ENCODE measurements at regions not wholly inside any gene's neighbourhood (a gene's known extent, or its start where the extent isn't known, plus 50 kb on each side); places are given as distances from the start of the nearest gene placed in this dataset.

- Histone ChIP-seq H3K27ac (no peak overlapping the region), H3K4me1 (no peaks in the 10 kb centered on the region), H3K4me3 (no peak overlapping the region), H3K9me3 (no peaks in the 10 kb centered on the region), H3K4me2 (no peak overlapping the region)
- ChIA-PET CTCF (no interaction called here), POLR2A (no interaction called here)
- no peak for DNase-seq (ENCODE audit: low read depth in 1 of 2, low spot score in 1 of 2)
- no peak for ATAC-seq
- FAIRE-seq, result no peak
- 33% methylated on average over 2 of the region's 2 CpGs for WGBS (ENCODE audit: missing lambda C conversion rate)
- no peak for TF ChIP-seq FOSB (CRISPR knock-in tag; IDR thresholded peaks at IDR 0.05)
Measured at GRCh38 chr3:70558956-70559355, 246.5 kb upstream of the MDFIC2 start.

- Histone ChIP-seq H3K4me2 (no peak overlapping the region), H3K9me3 (no peaks in the 10 kb centered on the region), H3K27ac (no peak overlapping the region), H3K4me1 (no peaks in the 10 kb centered on the region), H3K4me3 (no peak overlapping the region)
- TF ChIP-seq BHLHE40 (IDR thresholded peaks at IDR 0.05; ENCODE audit: low read depth, low read length) (no peak), TP53 (CRISPR knock-in tag; IDR thresholded peaks at IDR 0.05) (no peak), HOXA7 (CRISPR knock-in tag; IDR thresholded peaks at IDR 0.05) (no peak), RAD21 (conservative IDR thresholded peaks at IDR 0.05 in 1 of 2, IDR thresholded peaks at IDR 0.05 in 1 of 2) (no peak), REST (IDR thresholded peaks at IDR 0.05) (no peak)
- ATAC-seq, result no peak
- FAIRE-seq, result no peak
- CTCF ChIA-PET, result no interaction called here
- 24% methylated on average over 2 of the region's 2 CpGs for WGBS (ENCODE audit: missing lambda C conversion rate)
- POLR2A ChIA-PET, result no interaction called here
- no peak for DNase-seq (ENCODE audit: low read depth in 1 of 2, low spot score in 1 of 2)
Measured at GRCh38 chr3:70557976-70558375, 245.5 kb upstream of the MDFIC2 start.

GRCh38 chr3:70556056-70556455 is 243.6 kb upstream of the MDFIC2 start:
- H3K4me1 ChIP-seq, result no peaks in the 10 kb centered on the region
- H3K9me3 ChIP-seq, result no peaks in the 10 kb centered on the region
- FAIRE-seq, result no peak
- H3K4me2 ChIP-seq, result no peak overlapping the region
- no peak overlapping the region for H3K4me3 ChIP-seq
- 39% methylated on average over 3 of the region's 3 CpGs for WGBS (ENCODE audit: missing lambda C conversion rate)
- CTCF ChIA-PET, result interaction anchor here (0.9 kb wide), 1 partner anchor 45 kb away, joined by 3 read pairs; no protein-coding TSS in a partner anchor
- POLR2A ChIA-PET, result no interaction called here
- DNase-seq (ENCODE audit: low read depth in 1 of 2, low spot score in 1 of 2), result no peak
- ATAC-seq, result no peak
- TF ChIP-seq GATA3 (IDR thresholded peaks at IDR 0.05; ENCODE audit: borderline replicate concordance) (no peak), KDM5A (IDR thresholded peaks at IDR 0.05) (no peak), ZC3H11A (IDR thresholded peaks at IDR 0.05) (no peak), MAX (IDR thresholded peaks at IDR 0.05) (no peak), ZSCAN20 (CRISPR knock-in tag; IDR thresholded peaks at IDR 0.05) (no peak), ATOH8 (CRISPR knock-in tag; IDR thresholded peaks at IDR 0.05; ENCODE audit: low read depth) (no peak), JUN (IDR thresholded peaks at IDR 0.05) (no peak), RFX5 (IDR thresholded peaks at IDR 0.05) (no peak), MAFK (IDR thresholded peaks at IDR 0.05; ENCODE audit: partially characterized antibody) (no peak), USF2 (IDR thresholded peaks at IDR 0.05) (no peak)
- no peak overlapping the region for H3K27ac ChIP-seq

- no peaks in the 10 kb centered on the region for H3K9me3 ChIP-seq
- H3K27ac ChIP-seq, result no peak overlapping the region
- 12% methylated on average over 1 of the region's 1 CpG for WGBS (ENCODE audit: missing lambda C conversion rate)
- ChIA-PET POLR2A (no interaction called here), CTCF (interaction anchor here (0.6 to 1.7 kb wide), 3 partner anchors 21 to 1099 kb away, joined by 3 to 5 read pairs (median 3); no protein-coding TSS in a partner anchor)
- FAIRE-seq, result no peak
- ATAC-seq, result no peak
- no peak overlapping the region for H3K4me2 ChIP-seq
- H3K4me1 ChIP-seq, result no peaks in the 10 kb centered on the region
- TF ChIP-seq JUNB (IDR thresholded peaks at IDR 0.05) (no peak), ELK1 (IDR thresholded peaks at IDR 0.05; ENCODE audit: low read depth, low read length) (no peak), RAD21 (conservative IDR thresholded peaks at IDR 0.05 in 1 of 2, IDR thresholded peaks at IDR 0.05 in 1 of 2) (no peak), FOSL2 (IDR thresholded peaks at IDR 0.05) (no peak), FOSL2 (CRISPR knock-in tag; IDR thresholded peaks at IDR 0.05) (no peak), ZC3H11A (IDR thresholded peaks at IDR 0.05) (no peak), ESRRA (IDR thresholded peaks at IDR 0.05; ENCODE audit: borderline replicate concordance, low read length) (no peak), MAFK (IDR thresholded peaks at IDR 0.05; ENCODE audit: partially characterized antibody) (no peak), EHMT2 (IDR thresholded peaks at IDR 0.05; ENCODE audit: low read depth) (no peak), JUN (IDR thresholded peaks at IDR 0.05) (no peak)
- H3K4me3 ChIP-seq, result no peak overlapping the region
- no peak for DNase-seq (ENCODE audit: low read depth in 1 of 2, low spot score in 1 of 2)
Measured at GRCh38 chr3:70554170-70554569, 241.7 kb upstream of the MDFIC2 start.

All from A549 (cell line).